ENCODE measurements at regions not wholly inside any gene's neighbourhood (a gene's known extent, or its start where the extent isn't known, plus 50 kb on each side); places are given as distances from the start of the nearest gene placed in this dataset.

- TF ChIP-seq CTCF (IDR thresholded peaks at IDR 0.05) (no peak), POLR2A (IDR thresholded peaks at IDR 0.05) (no peak)
Measured at GRCh38 chr20:53826597-53827291, 233.1 kb upstream of the ZNF217 start.

Data from adrenal gland (tissue), 5 donors.